ENCODE measurements at regions not wholly inside any gene's neighbourhood (a gene's known extent, or its start where the extent isn't known, plus 50 kb on each side); places are given as distances from the start of the nearest gene placed in this dataset.
"Not testable (repeated sequence)": the region's sequence is repeated elsewhere in the genome, so short reads cannot be mapped to it uniquely, and the experiment has no call there.

DNA sequence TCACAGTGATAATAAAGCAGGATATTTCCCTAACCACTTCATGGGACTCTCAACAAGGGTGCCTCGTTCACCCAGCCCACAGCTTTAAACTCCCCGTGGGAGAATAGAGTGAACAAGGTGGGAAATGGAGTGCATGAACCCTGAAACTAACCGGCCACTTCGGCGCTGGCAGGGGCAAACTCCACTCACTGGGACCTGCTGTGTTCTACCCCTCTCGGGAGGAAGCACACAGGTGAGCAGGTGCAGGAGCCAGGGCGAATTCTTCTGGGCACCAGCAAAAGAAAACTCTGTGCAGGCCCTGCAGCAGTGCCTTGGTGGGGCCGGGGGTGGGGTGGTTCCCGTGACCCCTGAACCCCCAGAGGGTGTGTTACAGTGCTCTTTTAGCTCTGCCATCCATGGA lies 2029.1 kb upstream of the LRRTM1 start:
- H3K27me3 ChIP-seq (ENCODE audit: control insufficient read depth, extremely low read depth, insufficient read depth, low read length) = no peaks in the 10 kb centered on the region
- no peaks in the 10 kb centered on the region for H3K79me2 ChIP-seq (ENCODE audit: control insufficient read depth, insufficient read depth, low read length)
- no peaks in the 10 kb centered on the region for H4K20me1 ChIP-seq (ENCODE audit: control insufficient read depth, extremely low read depth, insufficient read depth, low read length)
- no peaks in the 10 kb centered on the region for H3K9me1 ChIP-seq (ENCODE audit: control insufficient read depth, extremely low read depth, insufficient read depth, low read length)
- no peak for FAIRE-seq
- DNase-seq (ENCODE audit: low read depth, low spot score) = no peak
- no peaks in the 10 kb centered on the region for H3K36me3 ChIP-seq (ENCODE audit: control insufficient read depth in 2 of 2, extremely low read depth in 1 of 2, insufficient read depth in 2 of 2, low read length in 2 of 2)
- TF ChIP-seq EZH2 (IDR thresholded peaks at IDR 0.05; ENCODE audit: low read length) = no peak
- TF ChIP-seq, protein P1, sequence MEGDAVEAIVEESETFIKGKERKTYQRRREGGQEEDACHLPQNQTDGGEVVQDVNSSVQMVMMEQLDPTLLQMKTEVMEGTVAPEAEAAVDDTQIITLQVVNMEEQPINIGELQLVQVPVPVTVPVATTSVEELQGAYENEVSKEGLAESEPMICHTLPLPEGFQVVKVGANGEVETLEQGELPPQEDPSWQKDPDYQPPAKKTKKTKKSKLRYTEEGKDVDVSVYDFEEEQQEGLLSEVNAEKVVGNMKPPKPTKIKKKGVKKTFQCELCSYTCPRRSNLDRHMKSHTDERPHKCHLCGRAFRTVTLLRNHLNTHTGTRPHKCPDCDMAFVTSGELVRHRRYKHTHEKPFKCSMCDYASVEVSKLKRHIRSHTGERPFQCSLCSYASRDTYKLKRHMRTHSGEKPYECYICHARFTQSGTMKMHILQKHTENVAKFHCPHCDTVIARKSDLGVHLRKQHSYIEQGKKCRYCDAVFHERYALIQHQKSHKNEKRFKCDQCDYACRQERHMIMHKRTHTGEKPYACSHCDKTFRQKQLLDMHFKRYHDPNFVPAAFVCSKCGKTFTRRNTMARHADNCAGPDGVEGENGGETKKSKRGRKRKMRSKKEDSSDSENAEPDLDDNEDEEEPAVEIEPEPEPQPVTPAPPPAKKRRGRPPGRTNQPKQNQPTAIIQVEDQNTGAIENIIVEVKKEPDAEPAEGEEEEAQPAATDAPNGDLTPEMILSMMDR (optimal IDR thresholded peaks at IDR 0.05 in 1 of 3, IDR thresholded peaks at IDR 0.05 in 1 of 3, conservative IDR thresholded peaks at IDR 0.05 in 1 of 3; ENCODE audit: extremely low read depth in 1 of 3, insufficient read depth in 2 of 3, low read length in 3 of 3) = no peak
- H3K27ac ChIP-seq (ENCODE audit: control insufficient read depth, insufficient read depth, low read length) = no peak overlapping the region
- H3K4me2 ChIP-seq (ENCODE audit: control insufficient read depth, extremely low read depth, insufficient read depth, low read depth, low read length) = no peak overlapping the region
- H3K4me1 ChIP-seq (ENCODE audit: control insufficient read depth, extremely low read depth, insufficient read depth, low read length) = no peaks in the 10 kb centered on the region
- H3K9me3 ChIP-seq (ENCODE audit: control insufficient read depth, low read depth, low read length) = no peaks in the 10 kb centered on the region
- no peak overlapping the region for H2AFZ ChIP-seq (ENCODE audit: control insufficient read depth, low read length)
- dilution Hi-C loops (cut with MboI; ENCODE audit: extremely low pct_ligation_motif_present, low sequenced_read_pairs) = no loop called here
- H3K9ac ChIP-seq (ENCODE audit: control insufficient read depth, extremely low read depth, insufficient read depth, low read length) = no peak overlapping the region
- H3K4me3 ChIP-seq (ENCODE audit: control insufficient read depth in 2 of 3, extremely low read depth in 1 of 3, insufficient read depth in 2 of 3, low read depth in 1 of 3, low read length in 3 of 3) = no peak overlapping the region

GRCh38 chr2:82330155-82330554 lies 2025.6 kb upstream of the LRRTM1 start:
- Histone ChIP-seq H3K4me2 (ENCODE audit: control insufficient read depth, extremely low read depth, insufficient read depth, low read depth, low read length) (no peak overlapping the region), H3K36me3 (ENCODE audit: control insufficient read depth in 2 of 2, extremely low read depth in 1 of 2, insufficient read depth in 2 of 2, low read length in 2 of 2) (no peaks in the 10 kb centered on the region), H4K20me1 (ENCODE audit: control insufficient read depth, extremely low read depth, insufficient read depth, low read length) (no peaks in the 10 kb centered on the region), H3K27me3 (ENCODE audit: control insufficient read depth, extremely low read depth, insufficient read depth, low read length) (no peaks in the 10 kb centered on the region), H3K79me2 (ENCODE audit: control insufficient read depth, insufficient read depth, low read length) (no peaks in the 10 kb centered on the region), H2AFZ (ENCODE audit: control insufficient read depth, low read length) (no peak overlapping the region), H3K4me3 (ENCODE audit: control insufficient read depth in 2 of 3, extremely low read depth in 1 of 3, insufficient read depth in 2 of 3, low read depth in 1 of 3, low read length in 3 of 3) (no peak overlapping the region), H3K27ac (ENCODE audit: control insufficient read depth, insufficient read depth, low read length) (no peak overlapping the region), H3K9ac (ENCODE audit: control insufficient read depth, extremely low read depth, insufficient read depth, low read length) (no peak overlapping the region), H3K9me3 (ENCODE audit: control insufficient read depth, low read depth, low read length) (no peaks in the 10 kb centered on the region), H3K4me1 (ENCODE audit: control insufficient read depth, extremely low read depth, insufficient read depth, low read length) (no peaks in the 10 kb centered on the region), H3K9me1 (ENCODE audit: control insufficient read depth, extremely low read depth, insufficient read depth, low read length) (no peaks in the 10 kb centered on the region)
- DNase-seq (ENCODE audit: low read depth, low spot score) (no peak), FAIRE-seq (no peak)
- TF ChIP-seq, protein P1 (optimal IDR thresholded peaks at IDR 0.05 in 1 of 3, IDR thresholded peaks at IDR 0.05 in 1 of 3, conservative IDR thresholded peaks at IDR 0.05 in 1 of 3; ENCODE audit: extremely low read depth in 1 of 3, insufficient read depth in 2 of 3, low read length in 3 of 3) = no peak
- no peak for TF ChIP-seq EZH2 (IDR thresholded peaks at IDR 0.05; ENCODE audit: low read length)
- dilution Hi-C loops (cut with MboI; ENCODE audit: extremely low pct_ligation_motif_present, low sequenced_read_pairs) = no loop called here

- H4K20me1 ChIP-seq (ENCODE audit: control insufficient read depth, extremely low read depth, insufficient read depth, low read length); H3K4me2 ChIP-seq (ENCODE audit: control insufficient read depth, extremely low read depth, insufficient read depth, low read depth, low read length); H2AFZ ChIP-seq (ENCODE audit: control insufficient read depth, low read length); H3K9ac ChIP-seq (ENCODE audit: control insufficient read depth, extremely low read depth, insufficient read depth, low read length); H3K36me3 ChIP-seq (ENCODE audit: control insufficient read depth in 2 of 2, extremely low read depth in 1 of 2, insufficient read depth in 2 of 2, low read length in 2 of 2); dilution Hi-C loops (cut with MboI; ENCODE audit: extremely low pct_ligation_motif_present, low sequenced_read_pairs); H3K9me1 ChIP-seq (ENCODE audit: control insufficient read depth, extremely low read depth, insufficient read depth, low read length); DNase-seq (ENCODE audit: low read depth, low spot score); H3K79me2 ChIP-seq (ENCODE audit: control insufficient read depth, insufficient read depth, low read length); FAIRE-seq; H3K27me3 ChIP-seq (ENCODE audit: control insufficient read depth, extremely low read depth, insufficient read depth, low read length); H3K27ac ChIP-seq (ENCODE audit: control insufficient read depth, insufficient read depth, low read length); H3K4me1 ChIP-seq (ENCODE audit: control insufficient read depth, extremely low read depth, insufficient read depth, low read length); H3K9me3 ChIP-seq (ENCODE audit: control insufficient read depth, low read depth, low read length); H3K4me3 ChIP-seq (ENCODE audit: control insufficient read depth in 2 of 3, extremely low read depth in 1 of 3, insufficient read depth in 2 of 3, low read depth in 1 of 3, low read length in 3 of 3): not testable (repeated sequence)
Measured at GRCh38 chr2:82326180-82326767, 2021.7 kb upstream of the LRRTM1 start.
